H9 (cell line): ENCODE measurements at regions not wholly inside any gene's neighbourhood (a gene's known extent, or its start where the extent isn't known, plus 50 kb on each side); places are given as distances from the start of the nearest gene placed in this dataset.

Source experiments
- DNase-seq: peaks from one replicate; pipeline ENCODE4 v3.0.0-alpha.2; 2017
- H2AFZ ChIP-seq: one replicate; pipeline ENCODE4 v1.6.1; 2013; ENCODE audit warnings: mild to moderate bottlenecking, low read length, control low read depth, moderate library complexity
- H2AK5ac ChIP-seq: 2 replicates; pipeline ENCODE4 v1.6.1; 2013; ENCODE audit warnings: low read length, control low read depth, mixed read lengths; ENCODE audit not compliant: insufficient read length
- H2BK120ac ChIP-seq: one replicate; pipeline ENCODE4 v1.6.1; 2013; ENCODE audit warnings: low read depth, mild to moderate bottlenecking, low read length, control low read depth, inconsistent platforms; ENCODE audit not compliant: poor library complexity, severe bottlenecking
- H2BK12ac ChIP-seq: 2 replicates; pipeline ENCODE4 v1.6.1; 2013; ENCODE audit warnings: low read length, control low read depth, mixed read lengths, low read depth; ENCODE audit not compliant: insufficient read length
- H2BK15ac ChIP-seq: 2 replicates; pipeline ENCODE4 v1.6.1; 2013; ENCODE audit warnings: low read depth, low read length, control low read depth
- H2BK20ac ChIP-seq: one replicate; pipeline ENCODE4 v1.6.1; 2013; ENCODE audit warnings: low read depth, mild to moderate bottlenecking, low read length, control low read depth, inconsistent platforms; ENCODE audit not compliant: poor library complexity, severe bottlenecking
- H2BK5ac ChIP-seq: 2 replicates; pipeline ENCODE4 v1.6.1; 2013; ENCODE audit warnings: low read length, control low read depth, mixed read lengths; ENCODE audit not compliant: insufficient read length
- H3K14ac ChIP-seq: 2 replicates; pipeline ENCODE4 v1.6.1; 2013; ENCODE audit warnings: low read length, control low read depth; ENCODE audit not compliant: insufficient read depth
- H3K18ac ChIP-seq: 2 replicates; pipeline ENCODE4 v1.6.1; 2013; ENCODE audit warnings: low read depth, mild to moderate bottlenecking, mixed read lengths, low read length, control low read depth; ENCODE audit not compliant: insufficient read length
- H3K23ac ChIP-seq: 2 replicates; pipeline ENCODE4 v1.6.1; 2013; ENCODE audit warnings: low read length, control low read depth, mixed read lengths, low read depth; ENCODE audit not compliant: insufficient read length
- H3K23me2 ChIP-seq: 2 replicates; pipeline ENCODE4 v1.6.1; 2013; ENCODE audit warnings: low read depth, mild to moderate bottlenecking, mixed read lengths, low read length, control low read depth; ENCODE audit not compliant: insufficient read length, poor library complexity, severe bottlenecking
- H3K27ac ChIP-seq: 2 replicates; pipeline ENCODE4 v1.5.1; 2013; ENCODE audit warnings: low read length, control low read depth, mixed read lengths, low read depth; ENCODE audit not compliant: insufficient read length
- H3K27me3 ChIP-seq: 2 replicates; pipeline ENCODE4 v1.6.1; 2013; ENCODE audit warnings: low read length, control low read depth, inconsistent platforms; ENCODE audit not compliant: insufficient read depth
- H3K4ac ChIP-seq: 2 replicates; pipeline ENCODE4 v1.6.1; 2013; ENCODE audit warnings: low read depth, mild to moderate bottlenecking, control low read depth, inconsistent platforms, low read length, moderate library complexity
- H3K4me1 ChIP-seq: 2 replicates; pipeline ENCODE4 v1.6.1; 2013; ENCODE audit warnings: low read length, control low read depth, inconsistent platforms; ENCODE audit not compliant: insufficient read depth
- H3K4me2 ChIP-seq: 2 replicates; pipeline ENCODE4 v1.6.1; 2013; ENCODE audit warnings: low read length, control low read depth, mixed read lengths; ENCODE audit not compliant: insufficient read length, insufficient read depth
- H3K56ac ChIP-seq: 2 replicates; pipeline ENCODE4 v1.6.1; 2013; ENCODE audit warnings: low read depth, mild to moderate bottlenecking, mixed read lengths, low read length, control low read depth; ENCODE audit not compliant: insufficient read length
- H3K79me1 ChIP-seq: 2 replicates; pipeline ENCODE4 v1.6.1; 2013; ENCODE audit warnings: low read depth, mild to moderate bottlenecking, moderate library complexity, low read length, control low read depth, inconsistent platforms; ENCODE audit not compliant: insufficient read depth, poor library complexity, severe bottlenecking
- H3K79me2 ChIP-seq: 2 replicates; pipeline ENCODE4 v1.6.1; 2013; ENCODE audit warnings: low read length, control low read depth, inconsistent platforms; ENCODE audit not compliant: insufficient read depth
- H3K9ac ChIP-seq: 2 replicates; pipeline ENCODE4 v1.6.1; 2013; ENCODE audit warnings: low read length, control low read depth, mixed read lengths; ENCODE audit not compliant: insufficient read length; ENCODE audit errors: extremely low read depth
- H3K9me3 ChIP-seq: one replicate; pipeline ENCODE4 v1.6.1; 2013; ENCODE audit warnings: low read depth, low read length, inconsistent platforms; ENCODE audit not compliant: control insufficient read depth
- H3T11ph ChIP-seq: one replicate; pipeline ENCODE4 v1.6.1; 2013; ENCODE audit warnings: mild to moderate bottlenecking, low read length, control low read depth, inconsistent platforms
- H4K20me1 ChIP-seq: one replicate; pipeline ENCODE4 v1.6.1; 2013; ENCODE audit not compliant: control insufficient read depth, insufficient read length, insufficient read depth
- H4K5ac ChIP-seq: 2 replicates; pipeline ENCODE4 v1.6.1; 2013; ENCODE audit warnings: low read depth, mild to moderate bottlenecking, mixed read lengths, low read length, control low read depth; ENCODE audit not compliant: insufficient read length
- H4K8ac ChIP-seq: replicated peaks from 2 replicates; pipeline ENCODE4 v1.6.1; 2013; ENCODE audit warnings: low read length, control low read depth, mixed read lengths, low read depth; ENCODE audit not compliant: insufficient read length
- H4K91ac ChIP-seq: 2 replicates; pipeline ENCODE4 v1.6.1; 2013; ENCODE audit warnings: low read depth, mild to moderate bottlenecking, moderate library complexity, mixed read lengths, low read length, control low read depth; ENCODE audit not compliant: insufficient read length
- H3K27ac Mint-ChIP-seq, 3 experiments: 2 replicates in 2 of 3; 3 replicates in 1 of 3; pipeline ENCODE4 v1.8.0; 2020 to 2021; ENCODE audit warnings: mixed read lengths in 3 of 3, mild to moderate bottlenecking in 1 of 3, moderate library complexity in 1 of 3
- H3K27me3 Mint-ChIP-seq: 2 replicates; pipeline ENCODE4 v1.8.0; 2021; ENCODE audit warnings: low read depth, mild to moderate bottlenecking, moderate library complexity, mixed read lengths
- H3K36me3 Mint-ChIP-seq, 3 experiments: 2 replicates in 2 of 3; 3 replicates in 1 of 3; pipeline ENCODE4 v1.8.0; 2020 to 2021; ENCODE audit warnings: low read depth in 3 of 3, mixed read lengths in 3 of 3; ENCODE audit not compliant: insufficient read depth in 1 of 3
- H3K4me1 Mint-ChIP-seq, 2 experiments: 2 replicates each; pipeline ENCODE4 v1.8.0; 2020; ENCODE audit warnings: mixed read lengths in 2 of 2
- H3K4me3 Mint-ChIP-seq, 2 experiments: 2 replicates in 1 of 2; 3 replicates in 1 of 2; pipeline ENCODE4 v1.8.0; 2020 to 2021; ENCODE audit warnings: mild to moderate bottlenecking in 2 of 2, mixed read lengths in 2 of 2, moderate library complexity in 1 of 2
- H3K9me3 Mint-ChIP-seq, 2 experiments: 2 replicates in 1 of 2; 3 replicates in 1 of 2; pipeline ENCODE4 v1.8.0; 2020; ENCODE audit warnings: mild to moderate bottlenecking in 2 of 2, mixed read lengths in 2 of 2, moderate library complexity in 1 of 2
- WGBS: extraction: QIAGEN DNeasy Blood & Tissue Kit; methylation state at CpG from one replicate; pipeline ENCODE4 v1.1.7; 2013; ENCODE audit warnings: missing lambda C conversion rate, low lambda C conversion rate, mixed read lengths; ENCODE audit not compliant: insufficient read length; ENCODE audit errors: extremely low coverage; 5-methylcytosine and 5-hydroxymethylcytosine counted together
- TF ChIP-seq, protein P1 (sequence below): fragments of 200-600 bp; sonication (generic); conservative IDR thresholded peaks from 3 replicates; pipeline ENCODE4 v1.8.0; 2021; ENCODE audit warnings: antibody characterized with exemption, mild to moderate bottlenecking

DNA sequence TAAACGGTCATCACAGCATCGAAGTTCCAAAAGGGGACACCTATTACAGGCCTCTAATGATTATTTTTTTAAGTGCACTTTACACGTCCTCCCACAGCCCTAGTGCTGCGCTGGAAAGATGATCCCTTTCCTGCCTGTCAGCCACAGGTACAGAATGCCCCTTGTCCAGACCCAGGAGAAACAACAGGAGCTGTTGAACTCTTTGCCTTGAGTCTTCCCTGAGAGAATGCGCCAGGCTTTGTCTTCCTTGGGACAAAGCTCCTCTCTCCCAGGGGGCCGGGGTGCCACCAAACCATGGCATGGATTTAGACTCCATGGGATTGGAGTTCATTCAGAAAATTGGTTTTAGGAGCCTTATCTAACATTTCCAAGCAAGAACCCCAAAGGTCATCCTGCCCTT is 319.0 kb upstream of the SOX11 start:
- H3K79me2 ChIP-seq = no peaks in the 10 kb centered on the region
- no peak overlapping the region for H3K4ac ChIP-seq
- H3K36me3 Mint-ChIP-seq = no peaks in the 10 kb centered on the region

More for the DNA sequence above, 319.0 kb upstream of the SOX11 start:
- WGBS = no CpG with 5 or more reads among the region's 6 CpGs
- H3K23me2 ChIP-seq = no peaks in the 10 kb centered on the region
- H2BK12ac ChIP-seq = no peak overlapping the region
- peak overlapping the region; percentile 50 for H3K27ac ChIP-seq
- no peak overlapping the region for H3K18ac ChIP-seq
- H3K4me1 Mint-ChIP-seq = peaks cover 42 to 48% of the 10 kb centered on the region in 2 experiments
- no peak overlapping the region for H3K23ac ChIP-seq
- H3K4me3 Mint-ChIP-seq = peak overlapping the region; percentile 68 to 78
- no peaks in the 10 kb centered on the region for H3K9me3 Mint-ChIP-seq
- no peak overlapping the region for H2AFZ ChIP-seq
- no peak overlapping the region for H4K5ac ChIP-seq
- H2BK120ac ChIP-seq = no peak overlapping the region
- peaks cover 2% of the 10 kb centered on the region for H3K4me1 ChIP-seq
- H4K8ac ChIP-seq = no peak overlapping the region
- no peak overlapping the region for H2BK5ac ChIP-seq
- H3K14ac ChIP-seq = no peak overlapping the region
- H2BK20ac ChIP-seq = no peak overlapping the region
- H2AK5ac ChIP-seq = no peak overlapping the region
- no peak overlapping the region for H4K91ac ChIP-seq
- peak overlapping the region; percentile 36 for H3K4me2 ChIP-seq
- peak; percentile 75 for DNase-seq
- no peaks in the 10 kb centered on the region for H3K79me1 ChIP-seq
- no peaks in the 10 kb centered on the region for H3K27me3 Mint-ChIP-seq
- TF ChIP-seq, protein P1, sequence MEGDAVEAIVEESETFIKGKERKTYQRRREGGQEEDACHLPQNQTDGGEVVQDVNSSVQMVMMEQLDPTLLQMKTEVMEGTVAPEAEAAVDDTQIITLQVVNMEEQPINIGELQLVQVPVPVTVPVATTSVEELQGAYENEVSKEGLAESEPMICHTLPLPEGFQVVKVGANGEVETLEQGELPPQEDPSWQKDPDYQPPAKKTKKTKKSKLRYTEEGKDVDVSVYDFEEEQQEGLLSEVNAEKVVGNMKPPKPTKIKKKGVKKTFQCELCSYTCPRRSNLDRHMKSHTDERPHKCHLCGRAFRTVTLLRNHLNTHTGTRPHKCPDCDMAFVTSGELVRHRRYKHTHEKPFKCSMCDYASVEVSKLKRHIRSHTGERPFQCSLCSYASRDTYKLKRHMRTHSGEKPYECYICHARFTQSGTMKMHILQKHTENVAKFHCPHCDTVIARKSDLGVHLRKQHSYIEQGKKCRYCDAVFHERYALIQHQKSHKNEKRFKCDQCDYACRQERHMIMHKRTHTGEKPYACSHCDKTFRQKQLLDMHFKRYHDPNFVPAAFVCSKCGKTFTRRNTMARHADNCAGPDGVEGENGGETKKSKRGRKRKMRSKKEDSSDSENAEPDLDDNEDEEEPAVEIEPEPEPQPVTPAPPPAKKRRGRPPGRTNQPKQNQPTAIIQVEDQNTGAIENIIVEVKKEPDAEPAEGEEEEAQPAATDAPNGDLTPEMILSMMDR = no peak
- H3K9me3 ChIP-seq = no peaks in the 10 kb centered on the region
- H3T11ph ChIP-seq = no peak overlapping the region
- no peak overlapping the region for H3K56ac ChIP-seq
- H3K27ac Mint-ChIP-seq = peak overlapping the region; percentile 97 to 98 (median 98)
- H2BK15ac ChIP-seq = no peak overlapping the region
- H4K20me1 ChIP-seq = no peaks in the 10 kb centered on the region
- H3K9ac ChIP-seq = peak overlapping the region; percentile 62
- H3K27me3 ChIP-seq = no peaks in the 10 kb centered on the region
